Mesenchymal stem cell (in vitro differentiated cells and primary cell): ENCODE measurements at regions not wholly inside any gene's neighbourhood (a gene's known extent, or its start where the extent isn't known, plus 50 kb on each side); places are given as distances from the start of the nearest gene placed in this dataset.

Experiments
- DNase-seq: peaks from one replicate; pipeline ENCODE4 v3.0.0-alpha.2; 2013
- H2AFZ ChIP-seq: one replicate; pipeline ENCODE4 v1.6.1; 2013; ENCODE audit warnings: low read depth, mild to moderate bottlenecking, control low read depth, inconsistent platforms, low read length, moderate library complexity
- H2AK5ac ChIP-seq: 2 replicates; pipeline ENCODE4 v1.6.1; 2013; ENCODE audit warnings: low read length, moderate library complexity, mild to moderate bottlenecking, inconsistent platforms; ENCODE audit not compliant: severe bottlenecking
- H2BK120ac ChIP-seq: one replicate; pipeline ENCODE4 v1.6.1; 2013; ENCODE audit warnings: low read depth, mild to moderate bottlenecking, inconsistent platforms, low read length, moderate library complexity
- H2BK12ac ChIP-seq, 2 experiments: one replicate each; pipeline ENCODE4 v1.6.1; 2013; ENCODE audit warnings: inconsistent platforms in 2 of 2, low read length in 2 of 2, mild to moderate bottlenecking in 2 of 2, moderate library complexity in 2 of 2, control low read depth in 1 of 2
- H2BK15ac ChIP-seq: one replicate; pipeline ENCODE4 v1.6.1; 2013; ENCODE audit warnings: mild to moderate bottlenecking, low read depth, inconsistent platforms; ENCODE audit not compliant: poor library complexity, severe bottlenecking
- H2BK5ac ChIP-seq: 2 replicates; pipeline ENCODE4 v1.6.1; 2013; ENCODE audit warnings: low read depth, mild to moderate bottlenecking, low read length, control low read depth, inconsistent platforms; ENCODE audit not compliant: poor library complexity, severe bottlenecking
- H3K14ac ChIP-seq, 2 experiments: one replicate each; pipeline ENCODE4 v1.6.1; 2013; ENCODE audit warnings: inconsistent platforms in 2 of 2, low read length in 2 of 2, control low read depth in 1 of 2, mild to moderate bottlenecking in 1 of 2, moderate library complexity in 1 of 2
- H3K18ac ChIP-seq, 2 experiments: one replicate each; pipeline ENCODE4 v1.6.1; 2013; ENCODE audit warnings: inconsistent platforms in 2 of 2, low read length in 2 of 2, control low read depth in 1 of 2, low read depth in 1 of 2, mild to moderate bottlenecking in 1 of 2
- H3K23ac ChIP-seq, 2 experiments: one replicate each; pipeline ENCODE4 v1.6.1; 2013; ENCODE audit warnings: inconsistent platforms in 2 of 2, low read length in 2 of 2, mild to moderate bottlenecking in 2 of 2, moderate library complexity in 2 of 2, control low read depth in 1 of 2
- H3K27ac ChIP-seq: 2 replicates; pipeline ENCODE4 v1.5.1; 2013; ENCODE audit warnings: mild to moderate bottlenecking, moderate library complexity, low read length, control low read depth, inconsistent platforms; ENCODE audit not compliant: poor library complexity, severe bottlenecking
- H3K27me3 ChIP-seq, 2 experiments: 2 replicates each; pipeline versions ENCODE4 v1.6.1 to v1.7.0; 2013; ENCODE audit warnings: low read length in 2 of 2, mild to moderate bottlenecking in 2 of 2, moderate library complexity in 2 of 2, control low read depth in 1 of 2, inconsistent platforms in 1 of 2; ENCODE audit not compliant: control insufficient read depth in 1 of 2, insufficient read depth in 1 of 2
- H3K36me3 ChIP-seq, 2 experiments: 2 replicates each; pipeline versions ENCODE4 v1.6.1 to v1.7.0; 2013; ENCODE audit warnings: low read length in 2 of 2, control low read depth in 1 of 2, inconsistent platforms in 1 of 2, low read depth in 1 of 2, mild to moderate bottlenecking in 1 of 2; ENCODE audit not compliant: insufficient read depth in 2 of 2, control insufficient read depth in 1 of 2
- H3K4ac ChIP-seq, 2 experiments: one replicate each; pipeline ENCODE4 v1.6.1; 2013; ENCODE audit warnings: inconsistent platforms in 2 of 2, low read length in 2 of 2, mild to moderate bottlenecking in 2 of 2, moderate library complexity in 2 of 2, control low read depth in 1 of 2, low read depth in 1 of 2
- H3K4me1 ChIP-seq: 2 replicates; pipeline ENCODE4 v1.6.1; 2013; ENCODE audit warnings: low read depth, low read length, control low read depth; ENCODE audit not compliant: control insufficient read depth, insufficient read depth
- H3K4me2 ChIP-seq: 2 replicates; pipeline ENCODE4 v1.6.1; 2013; ENCODE audit warnings: low read length, mild to moderate bottlenecking, inconsistent platforms; ENCODE audit not compliant: poor library complexity, severe bottlenecking
- H3K4me3 ChIP-seq, 2 experiments: 2 replicates each; pipeline versions ENCODE4 v1.5.1 to v1.7.0; 2013; ENCODE audit warnings: low read length in 2 of 2, mild to moderate bottlenecking in 2 of 2, control low read depth in 1 of 2, low read depth in 1 of 2; ENCODE audit not compliant: insufficient read depth in 1 of 2
- H3K79me1 ChIP-seq: replicated peaks from 2 replicates; pipeline ENCODE4 v1.6.1; 2013; ENCODE audit warnings: mild to moderate bottlenecking, control low read depth, low read length, inconsistent platforms; ENCODE audit not compliant: poor library complexity, severe bottlenecking
- H3K9ac ChIP-seq: 2 replicates; pipeline ENCODE4 v1.7.0; 2013; ENCODE audit warnings: mild to moderate bottlenecking, low read length, moderate library complexity
- H3K9me3 ChIP-seq: 2 replicates; pipeline ENCODE4 v1.7.0; 2013; ENCODE audit warnings: mild to moderate bottlenecking, low read length; ENCODE audit not compliant: control insufficient read depth
- H4K8ac ChIP-seq: one replicate; pipeline ENCODE4 v1.6.1; 2013; ENCODE audit warnings: inconsistent platforms, mild to moderate bottlenecking, low read length, moderate library complexity
- H4K91ac ChIP-seq: one replicate; pipeline ENCODE4 v1.6.1; 2013; ENCODE audit warnings: mild to moderate bottlenecking, low read length, inconsistent platforms
- WGBS: methylation state at CpG from one replicate; pipeline ENCODE4 v1.1.7; 2013; ENCODE audit warnings: mixed read lengths; 5-methylcytosine and 5-hydroxymethylcytosine counted together

DNA sequence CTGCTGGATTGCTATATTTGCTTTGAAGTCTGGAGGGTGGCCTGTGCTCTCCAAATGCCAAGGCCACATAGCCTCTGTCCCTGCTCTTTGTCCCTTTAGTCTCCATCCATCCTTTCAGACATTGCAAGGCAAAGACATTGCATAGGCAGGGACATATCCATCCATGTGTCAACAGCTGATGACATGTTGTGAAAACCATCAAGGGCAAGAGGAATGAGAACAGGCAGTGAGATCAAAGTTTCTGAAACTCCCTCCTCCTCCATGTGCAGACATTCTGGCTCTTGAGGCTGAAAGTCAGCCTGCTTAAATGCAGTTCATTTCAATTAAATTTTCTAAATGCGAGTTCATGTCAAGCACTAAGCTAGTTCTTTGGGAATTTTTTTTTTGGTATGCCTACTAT, 135.2 kb upstream of the CTNNB1 start:
- H3K36me3 ChIP-seq, result no peaks in the 10 kb centered on the region
- no peak overlapping the region for H2AFZ ChIP-seq
- no peak overlapping the region for H3K4me3 ChIP-seq
- no peaks in the 10 kb centered on the region for H3K79me1 ChIP-seq
- no peak overlapping the region for H4K91ac ChIP-seq
- DNase-seq, result no peak
- H3K9me3 ChIP-seq, result no peaks in the 10 kb centered on the region
- H2BK15ac ChIP-seq, result no peak overlapping the region
- H2BK5ac ChIP-seq, result no peak overlapping the region
- no peak overlapping the region for H4K8ac ChIP-seq
- no peaks in the 10 kb centered on the region for H3K4me1 ChIP-seq
- H3K9ac ChIP-seq, result no peak overlapping the region
- no peak overlapping the region for H2AK5ac ChIP-seq
- peaks cover 0 to 3% of the 10 kb centered on the region in 2 experiments for H3K27me3 ChIP-seq
- no peak overlapping the region for H3K27ac ChIP-seq
- no peak overlapping the region for H3K14ac ChIP-seq
- H2BK12ac ChIP-seq, result no peak overlapping the region
- WGBS, result 78% methylated on average over 1 of the region's 1 CpG
- no peak overlapping the region for H3K4ac ChIP-seq
- no peak overlapping the region for H3K23ac ChIP-seq
- H2BK120ac ChIP-seq, result no peak overlapping the region
- no peak overlapping the region for H3K18ac ChIP-seq
- H3K4me2 ChIP-seq, result no peak overlapping the region

DNA sequence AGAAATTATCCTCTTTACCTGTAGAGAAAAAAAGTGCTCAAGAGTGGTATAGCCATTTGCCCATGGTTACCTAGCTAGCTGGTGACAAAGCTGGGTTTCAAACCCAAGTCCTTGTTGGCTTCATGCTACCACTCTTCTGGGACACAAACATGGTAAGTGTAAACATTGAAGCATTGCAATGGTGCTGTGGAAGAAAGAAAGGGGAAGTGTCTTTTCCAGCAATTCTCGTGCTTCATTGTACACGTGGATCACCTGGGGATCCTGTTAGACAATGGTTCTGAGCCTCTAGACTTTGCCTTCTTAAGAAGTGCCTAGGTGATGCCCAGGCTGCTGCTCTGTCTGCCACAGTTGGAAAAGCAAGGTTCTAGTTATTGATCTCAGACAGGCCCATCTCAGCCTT, 134.8 kb upstream of the CTNNB1 start:
- WGBS, result 80% methylated on average over 2 of the region's 2 CpGs
- Histone ChIP-seq H2BK120ac (no peak overlapping the region), H3K23ac (no peak overlapping the region), H2BK5ac (no peak overlapping the region), H3K4ac (no peak overlapping the region), H2BK12ac (no peak overlapping the region), H3K27me3 (peaks cover 0 to 3% of the 10 kb centered on the region in 2 experiments), H4K91ac (no peak overlapping the region), H3K18ac (no peak overlapping the region), H2AFZ (no peak overlapping the region), H3K36me3 (no peaks in the 10 kb centered on the region), H2AK5ac (no peak overlapping the region), H3K14ac (no peak overlapping the region), H3K9me3 (no peaks in the 10 kb centered on the region), H3K4me2 (no peak overlapping the region), H3K79me1 (no peaks in the 10 kb centered on the region), H3K4me3 (no peak overlapping the region), H2BK15ac (no peak overlapping the region), H4K8ac (no peak overlapping the region), H3K27ac (no peak overlapping the region), H3K9ac (no peak overlapping the region), H3K4me1 (no peaks in the 10 kb centered on the region)
- no peak for DNase-seq

DNA sequence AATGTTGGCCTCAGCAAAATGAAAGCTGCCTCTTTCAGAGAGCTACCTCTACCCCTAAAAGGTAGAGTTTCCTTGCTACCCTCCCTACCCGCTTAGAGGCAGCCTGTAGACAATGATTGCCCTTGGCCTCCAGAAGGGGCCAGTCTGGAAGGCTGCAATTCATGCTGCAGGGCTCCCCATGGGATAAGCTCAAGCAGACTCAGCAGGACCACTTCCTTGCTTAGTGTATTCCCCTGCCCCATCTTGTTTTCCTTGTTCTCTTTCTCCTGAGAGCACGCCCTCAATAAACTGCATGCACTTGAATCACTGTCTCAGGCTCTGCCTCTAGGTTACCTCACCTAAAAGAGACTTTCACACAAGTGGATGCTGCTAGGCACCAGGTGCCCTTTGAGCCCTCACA, 134.0 kb upstream of the CTNNB1 start:
- Histone ChIP-seq H3K79me1 (no peaks in the 10 kb centered on the region), H3K27ac (no peak overlapping the region), H3K36me3 (no peaks in the 10 kb centered on the region), H3K9me3 (no peaks in the 10 kb centered on the region), H3K27me3 (peaks cover 0 to 3% of the 10 kb centered on the region in 2 experiments), H3K4me1 (no peaks in the 10 kb centered on the region), H3K4me2 (no peak overlapping the region), H2BK5ac (no peak overlapping the region), H4K8ac (no peak overlapping the region), H2AFZ (no peak overlapping the region), H4K91ac (no peak overlapping the region), H2BK15ac (no peak overlapping the region), H3K14ac (no peak overlapping the region), H3K23ac (no peak overlapping the region), H3K18ac (no peak overlapping the region), H2AK5ac (no peak overlapping the region), H2BK12ac (no peak overlapping the region), H3K4ac (no peak overlapping the region), H3K9ac (no peak overlapping the region), H3K4me3 (no peak overlapping the region), H2BK120ac (no peak overlapping the region)
- 77% methylated on average over 2 of the region's 2 CpGs for WGBS
- no peak for DNase-seq

DNA sequence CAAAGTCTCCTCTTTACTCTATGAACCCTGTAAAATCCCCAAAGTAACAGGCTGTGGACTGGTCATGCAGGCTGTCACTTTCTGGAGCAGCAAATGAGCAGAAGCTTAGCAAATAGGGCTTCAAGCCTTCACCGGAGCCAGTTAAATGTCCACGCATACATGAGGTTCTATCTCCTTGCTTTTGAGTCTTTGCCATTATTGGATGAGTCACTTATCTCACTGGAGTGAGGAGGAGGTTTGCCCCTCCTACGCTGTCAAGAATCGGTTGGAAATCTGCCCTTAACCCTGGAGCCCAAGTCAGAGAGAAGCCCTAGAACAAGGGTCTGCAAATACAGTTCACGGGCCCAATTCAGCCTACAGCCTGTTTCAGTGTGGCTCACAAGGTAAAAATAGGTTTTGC, 126.1 kb upstream of the CTNNB1 start:
- Histone ChIP-seq H3K4me2 (no peak overlapping the region), H4K91ac (no peak overlapping the region), H3K18ac (no peak overlapping the region), H3K27ac (no peak overlapping the region), H3K4ac (no peak overlapping the region), H3K4me1 (peaks cover 3% of the 10 kb centered on the region), H2AFZ (no peak overlapping the region), H3K14ac (no peak overlapping the region), H2BK5ac (no peak overlapping the region), H3K9ac (no peak overlapping the region), H3K23ac (no peak overlapping the region), H3K27me3 (peaks cover 0 to 8% of the 10 kb centered on the region in 2 experiments), H2AK5ac (no peak overlapping the region), H3K9me3 (no peaks in the 10 kb centered on the region), H3K36me3 (no peaks in the 10 kb centered on the region), H3K79me1 (no peaks in the 10 kb centered on the region), H2BK15ac (no peak overlapping the region), H3K4me3 (no peak overlapping the region), H2BK12ac (no peak overlapping the region), H2BK120ac (no peak overlapping the region), H4K8ac (no peak overlapping the region)
- DNase-seq, result no peak
- 89% methylated on average over 4 of the region's 5 CpGs for WGBS
